ENCODE measurements at regions not wholly inside any gene's neighbourhood (a gene's known extent, or its start where the extent isn't known, plus 50 kb on each side); places are given as distances from the start of the nearest gene placed in this dataset.
"Not testable (repeated sequence)": the region's sequence is repeated elsewhere in the genome, so short reads cannot be mapped to it uniquely, and the experiment has no call there.

GRCh38 chr7:56371792-56372191 is 255.6 kb upstream of the NUPR2 start:
- TF ChIP-seq POLR2A, EP300, POLR2AphosphoS5 (IDR thresholded peaks at IDR 0.05): not testable (repeated sequence)
- TF ChIP-seq, protein P1, sequence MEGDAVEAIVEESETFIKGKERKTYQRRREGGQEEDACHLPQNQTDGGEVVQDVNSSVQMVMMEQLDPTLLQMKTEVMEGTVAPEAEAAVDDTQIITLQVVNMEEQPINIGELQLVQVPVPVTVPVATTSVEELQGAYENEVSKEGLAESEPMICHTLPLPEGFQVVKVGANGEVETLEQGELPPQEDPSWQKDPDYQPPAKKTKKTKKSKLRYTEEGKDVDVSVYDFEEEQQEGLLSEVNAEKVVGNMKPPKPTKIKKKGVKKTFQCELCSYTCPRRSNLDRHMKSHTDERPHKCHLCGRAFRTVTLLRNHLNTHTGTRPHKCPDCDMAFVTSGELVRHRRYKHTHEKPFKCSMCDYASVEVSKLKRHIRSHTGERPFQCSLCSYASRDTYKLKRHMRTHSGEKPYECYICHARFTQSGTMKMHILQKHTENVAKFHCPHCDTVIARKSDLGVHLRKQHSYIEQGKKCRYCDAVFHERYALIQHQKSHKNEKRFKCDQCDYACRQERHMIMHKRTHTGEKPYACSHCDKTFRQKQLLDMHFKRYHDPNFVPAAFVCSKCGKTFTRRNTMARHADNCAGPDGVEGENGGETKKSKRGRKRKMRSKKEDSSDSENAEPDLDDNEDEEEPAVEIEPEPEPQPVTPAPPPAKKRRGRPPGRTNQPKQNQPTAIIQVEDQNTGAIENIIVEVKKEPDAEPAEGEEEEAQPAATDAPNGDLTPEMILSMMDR (IDR thresholded peaks at IDR 0.05), result not testable (repeated sequence)
